Kidney epithelial cell (primary cell): ENCODE measurements at regions not wholly inside any gene's neighbourhood (a gene's known extent, or its start where the extent isn't known, plus 50 kb on each side); places are given as distances from the start of the nearest gene placed in this dataset.

Source experiments
- DNase-seq: peaks from one replicate; pipeline ENCODE4 v3.0.0-alpha.2; 2010; ENCODE audit warnings: low read depth
- H3K27me3 ChIP-seq: 2 replicates; pipeline ENCODE4 v1.6.0; 2011; ENCODE audit warnings: low read length; ENCODE audit not compliant: control insufficient read depth, insufficient read depth
- H3K36me3 ChIP-seq: 2 replicates; pipeline ENCODE4 v1.5.1; 2011; ENCODE audit warnings: low read length; ENCODE audit not compliant: control insufficient read depth, insufficient read depth
- H3K4me3 ChIP-seq: 2 replicates; pipeline ENCODE4 v1.5.1; 2011; ENCODE audit warnings: low read depth, mild to moderate bottlenecking, control low read depth, low read length
- CTCF ChIP-seq: IDR thresholded peaks from 2 replicates; pipeline ENCODE4 v1.5.1; 2011; ENCODE audit warnings: mild to moderate bottlenecking, moderate library complexity, low read length, control low read depth, inconsistent platforms; ENCODE audit not compliant: insufficient read depth, poor library complexity, severe bottlenecking

- Histone ChIP-seq H3K4me3 (no peak overlapping the region), H3K36me3 (no peaks in the 10 kb centered on the region), H3K27me3 (no peaks in the 10 kb centered on the region)
- DNase-seq: peak; percentile 59
- TF ChIP-seq CTCF: no peak
These were observed 458.5 kb upstream of the ARRDC4 start for GRCh38 chr15:97502038-97502437.

GRCh38 chr15:97504031-97504792, 456.3 kb upstream of the ARRDC4 start:
- no peak for TF ChIP-seq CTCF
- Histone ChIP-seq H3K36me3 (no peaks in the 10 kb centered on the region), H3K4me3 (no peak overlapping the region), H3K27me3 (no peaks in the 10 kb centered on the region)
- DNase-seq: peak; percentile 58

GRCh38 chr15:97517737-97518136, 442.8 kb upstream of the ARRDC4 start:
- Histone ChIP-seq H3K4me3 (no peak overlapping the region), H3K36me3 (no peaks in the 10 kb centered on the region), H3K27me3 (no peaks in the 10 kb centered on the region)
- no peak for DNase-seq
- no peak for TF ChIP-seq CTCF

- no peak overlapping the region for H3K4me3 ChIP-seq
- no peaks in the 10 kb centered on the region for H3K27me3 ChIP-seq
- DNase-seq: no peak
- no peak for TF ChIP-seq CTCF
- H3K36me3 ChIP-seq: no peaks in the 10 kb centered on the region
These were observed 439.8 kb upstream of the ARRDC4 start for GRCh38 chr15:97520689-97521088.

- no peak for TF ChIP-seq CTCF
- Histone ChIP-seq H3K4me3 (no peak overlapping the region), H3K27me3 (no peaks in the 10 kb centered on the region), H3K36me3 (no peaks in the 10 kb centered on the region)
- no peak for DNase-seq
These were observed 438.9 kb upstream of the ARRDC4 start for GRCh38 chr15:97521381-97522285.
